ENCODE measurements at regions not wholly inside any gene's neighbourhood (a gene's known extent, or its start where the extent isn't known, plus 50 kb on each side); places are given as distances from the start of the nearest gene placed in this dataset.
"Not testable (repeated sequence)": the region's sequence is repeated elsewhere in the genome, so short reads cannot be mapped to it uniquely, and the experiment has no call there.

DNA sequence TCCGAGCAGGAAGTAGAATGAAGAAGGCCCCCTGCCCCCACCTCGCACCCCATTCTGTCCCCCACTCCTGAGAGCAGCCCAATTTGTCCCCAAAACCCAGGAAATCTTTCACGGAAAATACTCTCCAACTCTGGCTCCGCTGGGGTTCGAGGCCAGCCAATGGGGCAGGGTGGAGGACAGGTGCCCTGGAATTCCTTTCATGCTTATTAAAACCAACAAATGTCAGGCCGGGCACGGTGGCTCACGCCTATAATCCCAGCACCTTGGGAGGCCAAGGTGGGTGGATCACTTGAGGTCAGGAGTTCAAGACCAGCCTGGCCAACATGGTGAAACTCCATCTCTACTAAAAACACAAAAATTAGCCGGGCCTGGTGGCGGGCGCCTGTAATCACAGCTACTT, 214.9 kb downstream of the TFCP2L1 start:
- H3K9me3 ChIP-seq (ENCODE audit: control insufficient read depth in 2 of 2, insufficient read depth in 1 of 2, low read length in 1 of 2); H3K27ac ChIP-seq (ENCODE audit: low read depth in 1 of 2, low read length in 1 of 2); H3K4me3 ChIP-seq (ENCODE audit: low read length in 2 of 2); H3K4me1 ChIP-seq (ENCODE audit: control insufficient read depth in 2 of 2, insufficient read depth in 2 of 2, low read length in 2 of 2); H3K36me3 ChIP-seq (ENCODE audit: control insufficient read depth in 2 of 2, insufficient read depth in 2 of 2, low read length in 1 of 2); DNase-seq (ENCODE audit: low read depth in 6 of 9, low spot score in 9 of 9): not testable (repeated sequence)
- 96% methylated on average over 11 of the region's 11 CpGs for WGBS
- H3K27me3 ChIP-seq (ENCODE audit: control insufficient read depth in 2 of 2, insufficient read depth in 1 of 2, low read length in 1 of 2) = peaks cover 6 to 26% of the 10 kb centered on the region in 2 donors

DNA sequence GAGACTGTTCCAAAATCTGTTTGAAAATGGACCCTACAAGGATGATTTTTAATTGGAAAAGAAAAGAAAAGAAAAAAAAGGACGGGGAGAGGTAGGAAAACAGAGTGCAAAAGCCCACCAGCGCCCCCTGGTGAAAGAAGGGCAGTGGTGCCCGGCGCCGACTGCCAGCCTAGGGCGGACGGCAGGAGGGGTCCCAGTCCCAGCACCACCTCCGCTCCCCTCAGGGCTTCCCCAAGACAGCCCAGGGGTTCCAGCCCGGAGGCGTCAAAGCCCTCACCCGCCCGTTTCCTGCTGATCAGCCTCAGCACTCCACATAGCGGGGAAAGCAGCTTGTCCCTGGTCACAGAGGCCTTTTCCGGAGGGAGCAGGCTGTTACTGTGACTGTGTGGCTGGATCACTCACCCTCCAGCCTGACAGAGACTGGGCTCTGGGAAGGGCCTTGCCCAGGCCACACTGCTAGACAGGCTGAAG, 213.9 kb downstream of the TFCP2L1 start:
- Histone ChIP-seq H3K27ac (ENCODE audit: low read depth in 1 of 2, low read length in 1 of 2) (no peak overlapping the region), H3K4me3 (ENCODE audit: low read length in 2 of 2) (no peak overlapping the region), H3K27me3 (ENCODE audit: control insufficient read depth in 2 of 2, insufficient read depth in 1 of 2, low read length in 1 of 2) (peaks cover 11 to 36% of the 10 kb centered on the region in 2 donors), H3K9me3 (ENCODE audit: control insufficient read depth in 2 of 2, insufficient read depth in 1 of 2, low read length in 1 of 2) (no peaks in the 10 kb centered on the region), H3K4me1 (ENCODE audit: control insufficient read depth in 2 of 2, insufficient read depth in 2 of 2, low read length in 2 of 2) (no peaks in the 10 kb centered on the region), H3K36me3 (ENCODE audit: control insufficient read depth in 2 of 2, insufficient read depth in 2 of 2, low read length in 1 of 2) (no peaks in the 10 kb centered on the region)
- 15% methylated on average over 14 of the region's 14 CpGs for WGBS
- peak in 4 of 9 donors; percentile 8 to 37 (median 30) for DNase-seq (ENCODE audit: low read depth in 6 of 9, low spot score in 9 of 9)

DNA sequence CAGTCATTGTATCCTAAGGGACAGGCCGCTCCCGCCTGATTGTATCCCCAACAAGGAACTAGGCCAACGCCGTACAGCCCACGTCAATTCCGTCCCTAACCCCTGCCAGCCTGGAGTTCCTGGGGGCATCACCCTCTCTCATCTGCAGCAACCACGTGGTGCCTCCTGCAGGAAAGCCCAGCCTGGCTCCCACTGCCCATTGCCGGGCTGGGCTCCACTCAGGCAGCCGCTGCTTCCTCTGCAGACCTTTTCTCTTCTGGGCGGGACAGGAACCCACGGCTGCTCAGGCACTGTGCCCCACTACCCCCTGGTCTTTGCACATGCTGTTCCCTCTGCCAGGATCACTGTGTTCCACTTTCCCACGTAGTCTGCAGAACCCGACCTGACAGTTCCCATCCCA, 212.2 kb downstream of the TFCP2L1 start:
- H3K9me3 ChIP-seq (ENCODE audit: control insufficient read depth in 2 of 2, insufficient read depth in 1 of 2, low read length in 1 of 2) = peaks cover 0 to 5% of the 10 kb centered on the region in 2 donors
- no peaks in the 10 kb centered on the region for H3K4me1 ChIP-seq (ENCODE audit: control insufficient read depth in 2 of 2, insufficient read depth in 2 of 2, low read length in 2 of 2)
- H3K4me3 ChIP-seq (ENCODE audit: low read length in 2 of 2) = no peak overlapping the region
- no peaks in the 10 kb centered on the region for H3K36me3 ChIP-seq (ENCODE audit: control insufficient read depth in 2 of 2, insufficient read depth in 2 of 2, low read length in 1 of 2)
- no peak overlapping the region for H3K27ac ChIP-seq (ENCODE audit: low read depth in 1 of 2, low read length in 1 of 2)
- H3K27me3 ChIP-seq (ENCODE audit: control insufficient read depth in 2 of 2, insufficient read depth in 1 of 2, low read length in 1 of 2) = peaks cover 14 to 47% of the 10 kb centered on the region in 2 donors
- no peak for DNase-seq (ENCODE audit: low read depth in 6 of 9, low spot score in 9 of 9)
- WGBS = 86% methylated on average over 13 of the region's 13 CpGs

DNA sequence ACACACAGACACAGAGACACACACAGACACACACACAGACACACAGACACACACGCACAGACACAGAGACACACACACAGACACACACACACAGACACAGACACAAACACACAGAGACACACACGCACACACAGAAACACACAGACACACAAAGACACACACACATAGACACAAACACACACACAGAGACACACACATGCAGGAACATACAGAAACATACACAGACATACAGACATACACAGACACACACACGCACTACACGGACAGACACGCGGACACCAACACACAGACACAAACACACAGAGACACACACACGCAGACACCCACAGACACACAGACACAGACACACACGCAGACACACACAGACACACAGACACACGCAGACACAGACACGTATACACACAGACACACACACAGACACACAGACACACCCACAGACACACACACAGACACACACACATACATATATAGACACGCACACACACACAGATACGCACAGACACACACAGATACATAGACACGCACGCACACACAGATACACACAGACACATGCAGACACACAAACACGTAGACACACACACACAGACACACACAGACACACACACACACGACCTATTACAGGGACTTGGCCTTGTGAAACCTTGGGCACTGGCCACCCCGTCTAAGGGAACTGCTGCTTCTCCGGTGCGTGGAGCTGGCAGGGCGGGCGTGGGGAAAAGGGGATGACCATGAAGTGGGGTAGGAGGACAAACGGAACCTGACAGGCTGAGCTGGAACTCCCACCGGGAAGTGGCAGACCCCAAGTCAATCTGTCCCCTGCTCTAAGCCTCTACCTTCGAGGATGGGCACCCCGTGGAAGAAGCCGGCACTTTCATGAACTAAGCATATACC, 211.4 kb downstream of the TFCP2L1 start:
- no peak for DNase-seq (ENCODE audit: low read depth in 6 of 9, low spot score in 9 of 9)
- H3K9me3 ChIP-seq (ENCODE audit: control insufficient read depth in 2 of 2, insufficient read depth in 1 of 2, low read length in 1 of 2) = peaks cover 0 to 5% of the 10 kb centered on the region in 2 donors
- no peaks in the 10 kb centered on the region for H3K4me1 ChIP-seq (ENCODE audit: control insufficient read depth in 2 of 2, insufficient read depth in 2 of 2, low read length in 2 of 2)
- H3K27me3 ChIP-seq (ENCODE audit: control insufficient read depth in 2 of 2, insufficient read depth in 1 of 2, low read length in 1 of 2) = peaks cover 14 to 51% of the 10 kb centered on the region in 2 donors
- 94% methylated on average over 26 of the region's 26 CpGs for WGBS
- no peak overlapping the region for H3K4me3 ChIP-seq (ENCODE audit: low read length in 2 of 2)
- no peaks in the 10 kb centered on the region for H3K36me3 ChIP-seq (ENCODE audit: control insufficient read depth in 2 of 2, insufficient read depth in 2 of 2, low read length in 1 of 2)
- H3K27ac ChIP-seq (ENCODE audit: low read depth in 1 of 2, low read length in 1 of 2) = no peak overlapping the region

DNA sequence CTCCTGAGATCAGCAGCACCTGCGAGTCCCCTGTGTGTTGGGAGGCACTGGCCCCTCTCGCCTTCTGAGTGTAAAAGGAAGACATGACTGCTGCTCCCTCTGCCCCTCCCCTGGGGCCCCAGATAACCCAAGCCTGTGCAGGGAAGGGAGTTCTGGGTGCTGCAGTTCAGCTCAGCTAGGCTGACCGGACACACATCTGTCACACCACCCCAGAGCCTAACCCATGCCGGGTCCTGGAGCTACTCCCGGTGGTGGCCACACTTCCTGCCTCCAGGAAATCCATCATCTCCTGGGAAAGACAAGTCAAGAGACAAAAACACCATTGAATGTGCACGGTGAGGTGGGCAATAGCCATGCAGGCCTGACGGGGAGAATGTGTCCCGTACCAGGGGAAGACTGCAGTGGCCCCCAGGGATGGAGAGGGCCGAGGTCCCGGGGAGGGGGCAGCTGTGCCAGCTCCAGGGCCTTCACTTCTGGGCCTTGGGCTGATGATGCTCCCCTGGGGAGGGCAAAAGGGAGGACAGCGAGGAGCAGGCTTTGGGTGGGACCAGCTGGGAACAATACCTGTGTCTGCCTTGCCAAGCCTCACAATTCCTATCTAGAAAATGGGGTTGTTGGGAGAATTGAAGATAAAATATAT, 210.6 kb downstream of the TFCP2L1 start:
- no peak for DNase-seq (ENCODE audit: low read depth in 6 of 9, low spot score in 9 of 9)
- H3K4me1 ChIP-seq (ENCODE audit: control insufficient read depth in 2 of 2, insufficient read depth in 2 of 2, low read length in 2 of 2) = no peaks in the 10 kb centered on the region
- H3K9me3 ChIP-seq (ENCODE audit: control insufficient read depth in 2 of 2, insufficient read depth in 1 of 2, low read length in 1 of 2) = peaks cover 0 to 5% of the 10 kb centered on the region in 2 donors
- WGBS = 52% methylated on average over 11 of the region's 11 CpGs
- H3K27me3 ChIP-seq (ENCODE audit: control insufficient read depth in 2 of 2, insufficient read depth in 1 of 2, low read length in 1 of 2) = peaks cover 14 to 51% of the 10 kb centered on the region in 2 donors
- H3K4me3 ChIP-seq (ENCODE audit: low read length in 2 of 2) = no peak overlapping the region
- no peak overlapping the region for H3K27ac ChIP-seq (ENCODE audit: low read depth in 1 of 2, low read length in 1 of 2)
- no peaks in the 10 kb centered on the region for H3K36me3 ChIP-seq (ENCODE audit: control insufficient read depth in 2 of 2, insufficient read depth in 2 of 2, low read length in 1 of 2)

DNA sequence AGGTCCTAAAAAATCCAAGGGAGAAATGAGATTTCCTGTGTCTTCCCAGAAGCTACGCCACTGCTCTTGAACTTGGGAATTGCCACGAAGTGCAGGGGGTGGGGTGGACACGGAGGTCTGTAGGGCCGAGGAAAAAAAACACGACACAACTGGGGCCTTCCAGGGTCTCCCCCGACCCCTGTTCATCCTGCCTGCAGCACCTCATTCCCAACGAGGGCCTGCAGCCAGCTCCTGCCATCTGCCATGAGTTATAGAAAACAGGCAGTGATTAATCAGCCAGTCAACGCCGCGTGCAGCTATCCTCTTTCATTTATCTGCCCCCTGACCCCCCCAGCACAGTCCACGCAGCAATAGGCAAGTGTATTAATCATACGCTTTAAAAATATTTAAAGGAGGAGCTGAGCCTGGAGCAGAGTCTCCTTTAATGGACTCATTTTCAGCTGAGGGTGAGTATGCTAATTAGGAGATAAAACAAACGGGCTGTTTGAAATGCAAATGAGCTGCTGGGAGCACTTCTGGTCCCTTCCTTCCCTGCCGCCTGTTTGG, 209.9 kb downstream of the TFCP2L1 start:
- DNase-seq (ENCODE audit: low read depth in 6 of 9, low spot score in 9 of 9) = peak in 3 of 9 donors; percentile 4 to 56 (median 32)
- 16% methylated on average over 14 of the region's 14 CpGs for WGBS
- H3K27me3 ChIP-seq (ENCODE audit: control insufficient read depth in 2 of 2, insufficient read depth in 1 of 2, low read length in 1 of 2) = peaks cover 14 to 51% of the 10 kb centered on the region in 2 donors
- H3K4me3 ChIP-seq (ENCODE audit: low read length in 2 of 2) = no peak overlapping the region
- H3K27ac ChIP-seq (ENCODE audit: low read depth in 1 of 2, low read length in 1 of 2) = no peak overlapping the region
- no peaks in the 10 kb centered on the region for H3K4me1 ChIP-seq (ENCODE audit: control insufficient read depth in 2 of 2, insufficient read depth in 2 of 2, low read length in 2 of 2)
- no peaks in the 10 kb centered on the region for H3K36me3 ChIP-seq (ENCODE audit: control insufficient read depth in 2 of 2, insufficient read depth in 2 of 2, low read length in 1 of 2)
- peaks cover 0 to 5% of the 10 kb centered on the region in 2 donors for H3K9me3 ChIP-seq (ENCODE audit: control insufficient read depth in 2 of 2, insufficient read depth in 1 of 2, low read length in 1 of 2)

DNA sequence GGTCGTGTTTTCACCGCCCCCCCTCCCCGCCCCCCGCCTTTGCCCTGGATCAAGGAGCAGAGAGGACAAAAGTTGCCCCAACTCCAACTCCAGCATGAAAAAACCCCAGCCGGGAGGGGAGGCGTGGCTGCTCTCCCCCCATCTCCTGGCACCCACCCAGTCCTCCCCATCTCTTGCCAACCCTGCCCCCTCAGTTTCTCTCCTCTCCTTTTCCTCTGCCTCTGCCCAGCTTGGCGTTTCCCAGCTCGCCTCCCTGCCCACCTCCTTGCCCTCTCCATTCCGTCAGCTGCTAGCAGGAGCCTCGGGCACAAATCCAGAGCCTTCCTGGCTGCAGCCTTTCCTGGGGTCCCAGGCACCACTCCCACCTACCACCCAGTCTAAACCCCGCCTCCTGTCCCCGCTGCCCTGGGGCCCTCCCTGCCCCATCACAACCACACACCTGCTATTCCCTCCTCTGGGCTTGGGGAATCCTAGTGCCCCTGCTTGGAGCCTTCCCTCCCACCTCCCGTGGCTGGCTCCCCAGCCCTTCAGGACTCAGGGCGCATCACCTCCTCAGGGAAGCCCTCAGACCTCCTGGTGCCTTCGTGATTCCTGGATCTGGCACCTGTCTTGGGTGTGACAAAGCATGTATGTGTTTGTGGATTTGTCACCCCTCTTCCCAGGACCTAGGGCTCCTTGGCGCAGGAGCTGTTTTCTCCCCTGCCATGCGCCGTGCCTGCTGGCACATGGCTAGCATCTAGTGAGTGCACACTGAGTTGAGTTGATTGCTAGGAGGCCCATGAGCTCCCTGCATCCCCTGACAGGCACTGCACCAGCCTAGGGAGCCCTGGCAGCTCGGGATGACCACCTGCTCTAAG, 209.1 kb downstream of the TFCP2L1 start:
- no peak overlapping the region for H3K4me3 ChIP-seq (ENCODE audit: low read length in 2 of 2)
- peaks cover 0 to 5% of the 10 kb centered on the region in 2 donors for H3K9me3 ChIP-seq (ENCODE audit: control insufficient read depth in 2 of 2, insufficient read depth in 1 of 2, low read length in 1 of 2)
- DNase-seq (ENCODE audit: low read depth in 6 of 9, low spot score in 9 of 9) = no peak
- no peaks in the 10 kb centered on the region for H3K36me3 ChIP-seq (ENCODE audit: control insufficient read depth in 2 of 2, insufficient read depth in 2 of 2, low read length in 1 of 2)
- H3K27me3 ChIP-seq (ENCODE audit: control insufficient read depth in 2 of 2, insufficient read depth in 1 of 2, low read length in 1 of 2) = peaks cover 14 to 51% of the 10 kb centered on the region in 2 donors
- 24% methylated on average over 19 of the region's 19 CpGs for WGBS
- H3K4me1 ChIP-seq (ENCODE audit: control insufficient read depth in 2 of 2, insufficient read depth in 2 of 2, low read length in 2 of 2) = no peaks in the 10 kb centered on the region
- no peak overlapping the region for H3K27ac ChIP-seq (ENCODE audit: low read depth in 1 of 2, low read length in 1 of 2)

DNA sequence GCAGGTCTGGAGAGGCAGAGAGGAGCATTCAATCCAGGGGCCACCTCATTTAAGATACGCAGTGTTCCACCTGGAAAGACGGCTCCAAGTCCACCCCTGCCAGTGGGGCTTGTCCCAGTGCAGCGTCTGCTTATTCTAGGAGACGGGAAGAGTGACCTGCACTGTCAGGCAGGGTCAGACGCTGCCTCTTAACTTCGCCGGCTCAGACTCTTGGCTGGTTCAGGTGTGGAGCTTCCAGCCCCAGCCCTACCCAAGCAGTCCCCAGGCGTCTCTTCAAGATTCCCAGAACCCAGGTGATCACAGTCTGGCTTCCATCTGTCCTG, 208.5 kb downstream of the TFCP2L1 start:
- Histone ChIP-seq H3K4me3 (ENCODE audit: low read length in 2 of 2) (no peak overlapping the region), H3K27me3 (ENCODE audit: control insufficient read depth in 2 of 2, insufficient read depth in 1 of 2, low read length in 1 of 2) (peaks cover 14 to 47% of the 10 kb centered on the region in 2 donors), H3K4me1 (ENCODE audit: control insufficient read depth in 2 of 2, insufficient read depth in 2 of 2, low read length in 2 of 2) (no peaks in the 10 kb centered on the region), H3K27ac (ENCODE audit: low read depth in 1 of 2, low read length in 1 of 2) (no peak overlapping the region), H3K9me3 (ENCODE audit: control insufficient read depth in 2 of 2, insufficient read depth in 1 of 2, low read length in 1 of 2) (peaks cover 0 to 5% of the 10 kb centered on the region in 2 donors), H3K36me3 (ENCODE audit: control insufficient read depth in 2 of 2, insufficient read depth in 2 of 2, low read length in 1 of 2) (no peaks in the 10 kb centered on the region)
- WGBS = 25% methylated on average over 8 of the region's 8 CpGs
- DNase-seq (ENCODE audit: low read depth in 6 of 9, low spot score in 9 of 9) = no peak

Data from thymus (tissue), 11 donors.